ENCODE measurements at regions not wholly inside any gene's neighbourhood (a gene's known extent, or its start where the extent isn't known, plus 50 kb on each side); places are given as distances from the start of the nearest gene placed in this dataset.

- 93% methylated on average over 6 of the region's 6 CpGs for WGBS (ENCODE audit: insufficient coverage)
- ChIA-PET CTCF (no interaction called here), POLR2A (no interaction called here)
- no peaks in the 10 kb centered on the region for H3K9me3 ChIP-seq (ENCODE audit: control extremely low read depth in 1 of 5, control insufficient read depth in 4 of 5, insufficient read depth in 2 of 5, low read depth in 1 of 5, low read length in 4 of 5)
- no peaks in the 10 kb centered on the region for H3K27me3 ChIP-seq (replicated peaks in 2 of 5; ENCODE audit: control insufficient read depth in 4 of 5, insufficient read depth in 5 of 5, low read length in 4 of 5)
- no peaks in the 10 kb centered on the region for H3K4me1 ChIP-seq (ENCODE audit: control extremely low read depth in 1 of 4, control insufficient read depth in 4 of 4, insufficient read depth in 4 of 4, low read length in 3 of 4)
- no peak overlapping the region for H3K27ac ChIP-seq (ENCODE audit: insufficient read depth in 1 of 2, low read depth in 1 of 2, low read length in 2 of 2, poor library complexity in 1 of 2, severe bottlenecking in 2 of 2)
- no peak for DNase-seq
- H3K36me3 ChIP-seq (ENCODE audit: control insufficient read depth in 4 of 4, insufficient read depth in 4 of 4, low read length in 3 of 4) = no peaks in the 10 kb centered on the region
- H3K4me3 ChIP-seq (ENCODE audit: control insufficient read depth in 1 of 7, extremely low read depth in 1 of 7, insufficient read depth in 4 of 7, low read depth in 2 of 7, low read length in 6 of 7) = no peak overlapping the region
Measured at GRCh38 chr6:91691449-91691848, 1104.6 kb upstream of the MAP3K7 start.

- Histone ChIP-seq H3K27me3 (replicated peaks in 2 of 5; ENCODE audit: control insufficient read depth in 4 of 5, insufficient read depth in 5 of 5, low read length in 4 of 5) (no peaks in the 10 kb centered on the region), H3K36me3 (ENCODE audit: control insufficient read depth in 4 of 4, insufficient read depth in 4 of 4, low read length in 3 of 4) (no peaks in the 10 kb centered on the region), H3K9me3 (ENCODE audit: control extremely low read depth in 1 of 5, control insufficient read depth in 4 of 5, insufficient read depth in 2 of 5, low read depth in 1 of 5, low read length in 4 of 5) (no peaks in the 10 kb centered on the region), H3K4me3 (ENCODE audit: control insufficient read depth in 1 of 7, extremely low read depth in 1 of 7, insufficient read depth in 4 of 7, low read depth in 2 of 7, low read length in 6 of 7) (no peak overlapping the region), H3K4me1 (ENCODE audit: control extremely low read depth in 1 of 4, control insufficient read depth in 4 of 4, insufficient read depth in 4 of 4, low read length in 3 of 4) (no peaks in the 10 kb centered on the region), H3K27ac (ENCODE audit: insufficient read depth in 1 of 2, low read depth in 1 of 2, low read length in 2 of 2, poor library complexity in 1 of 2, severe bottlenecking in 2 of 2) (no peak overlapping the region)
- DNase-seq = no peak
- WGBS (ENCODE audit: insufficient coverage) = 67% methylated on average over 3 of the region's 4 CpGs
- ChIA-PET CTCF (no interaction called here), POLR2A (no interaction called here)
Measured at GRCh38 chr6:91683240-91683639, 1096.4 kb upstream of the MAP3K7 start.

- WGBS (ENCODE audit: insufficient coverage) = 94% methylated on average over 7 of the region's 7 CpGs
- no peaks in the 10 kb centered on the region for H3K4me1 ChIP-seq (ENCODE audit: control extremely low read depth in 1 of 4, control insufficient read depth in 4 of 4, insufficient read depth in 4 of 4, low read length in 3 of 4)
- no peaks in the 10 kb centered on the region for H3K27me3 ChIP-seq (replicated peaks in 2 of 5; ENCODE audit: control insufficient read depth in 4 of 5, insufficient read depth in 5 of 5, low read length in 4 of 5)
- no peaks in the 10 kb centered on the region for H3K36me3 ChIP-seq (ENCODE audit: control insufficient read depth in 4 of 4, insufficient read depth in 4 of 4, low read length in 3 of 4)
- no peaks in the 10 kb centered on the region for H3K9me3 ChIP-seq (ENCODE audit: control extremely low read depth in 1 of 5, control insufficient read depth in 4 of 5, insufficient read depth in 2 of 5, low read depth in 1 of 5, low read length in 4 of 5)
- ChIA-PET CTCF (no interaction called here), POLR2A (no interaction called here)
- H3K27ac ChIP-seq (ENCODE audit: insufficient read depth in 1 of 2, low read depth in 1 of 2, low read length in 2 of 2, poor library complexity in 1 of 2, severe bottlenecking in 2 of 2) = no peak overlapping the region
- H3K4me3 ChIP-seq (ENCODE audit: control insufficient read depth in 1 of 7, extremely low read depth in 1 of 7, insufficient read depth in 4 of 7, low read depth in 2 of 7, low read length in 6 of 7) = no peak overlapping the region
- no peak for DNase-seq
Measured at GRCh38 chr6:91681296-91681695, 1094.4 kb upstream of the MAP3K7 start.

- WGBS (ENCODE audit: insufficient coverage) = 72% methylated on average over 3 of the region's 5 CpGs
- DNase-seq = no peak
- Histone ChIP-seq H3K36me3 (ENCODE audit: control insufficient read depth in 4 of 4, insufficient read depth in 4 of 4, low read length in 3 of 4) (no peaks in the 10 kb centered on the region), H3K4me1 (ENCODE audit: control extremely low read depth in 1 of 4, control insufficient read depth in 4 of 4, insufficient read depth in 4 of 4, low read length in 3 of 4) (no peaks in the 10 kb centered on the region), H3K9me3 (ENCODE audit: control extremely low read depth in 1 of 5, control insufficient read depth in 4 of 5, insufficient read depth in 2 of 5, low read depth in 1 of 5, low read length in 4 of 5) (no peaks in the 10 kb centered on the region), H3K4me3 (ENCODE audit: control insufficient read depth in 1 of 7, extremely low read depth in 1 of 7, insufficient read depth in 4 of 7, low read depth in 2 of 7, low read length in 6 of 7) (no peak overlapping the region), H3K27ac (ENCODE audit: insufficient read depth in 1 of 2, low read depth in 1 of 2, low read length in 2 of 2, poor library complexity in 1 of 2, severe bottlenecking in 2 of 2) (no peak overlapping the region), H3K27me3 (replicated peaks in 2 of 5; ENCODE audit: control insufficient read depth in 4 of 5, insufficient read depth in 5 of 5, low read length in 4 of 5) (no peaks in the 10 kb centered on the region)
- ChIA-PET CTCF (no interaction called here), POLR2A (no interaction called here)
Measured at GRCh38 chr6:91678679-91679446, 1092.0 kb upstream of the MAP3K7 start.

- DNase-seq = no peak
- CTCF ChIA-PET = no interaction called here
- Histone ChIP-seq H3K27me3 (replicated peaks in 2 of 5; ENCODE audit: control insufficient read depth in 4 of 5, insufficient read depth in 5 of 5, low read length in 4 of 5) (no peaks in the 10 kb centered on the region), H3K4me1 (ENCODE audit: control extremely low read depth in 1 of 4, control insufficient read depth in 4 of 4, insufficient read depth in 4 of 4, low read length in 3 of 4) (no peaks in the 10 kb centered on the region), H3K4me3 (ENCODE audit: control insufficient read depth in 1 of 7, extremely low read depth in 1 of 7, insufficient read depth in 4 of 7, low read depth in 2 of 7, low read length in 6 of 7) (no peak overlapping the region), H3K27ac (ENCODE audit: insufficient read depth in 1 of 2, low read depth in 1 of 2, low read length in 2 of 2, poor library complexity in 1 of 2, severe bottlenecking in 2 of 2) (no peak overlapping the region), H3K9me3 (ENCODE audit: control extremely low read depth in 1 of 5, control insufficient read depth in 4 of 5, insufficient read depth in 2 of 5, low read depth in 1 of 5, low read length in 4 of 5) (no peaks in the 10 kb centered on the region), H3K36me3 (ENCODE audit: control insufficient read depth in 4 of 4, insufficient read depth in 4 of 4, low read length in 3 of 4) (no peaks in the 10 kb centered on the region)
- WGBS (ENCODE audit: insufficient coverage) = no CpG with 5 or more reads among the region's 1 CpG
- POLR2A ChIA-PET = no interaction called here
Measured at GRCh38 chr6:91672201-91672600, 1085.3 kb upstream of the MAP3K7 start.

- 100% methylated on average over 2 of the region's 3 CpGs for WGBS (ENCODE audit: insufficient coverage)
- no peaks in the 10 kb centered on the region for H3K9me3 ChIP-seq (ENCODE audit: control extremely low read depth in 1 of 5, control insufficient read depth in 4 of 5, insufficient read depth in 2 of 5, low read depth in 1 of 5, low read length in 4 of 5)
- H3K36me3 ChIP-seq (ENCODE audit: control insufficient read depth in 4 of 4, insufficient read depth in 4 of 4, low read length in 3 of 4) = no peaks in the 10 kb centered on the region
- H3K27me3 ChIP-seq (replicated peaks in 2 of 5; ENCODE audit: control insufficient read depth in 4 of 5, insufficient read depth in 5 of 5, low read length in 4 of 5) = no peaks in the 10 kb centered on the region
- no peak overlapping the region for H3K27ac ChIP-seq (ENCODE audit: insufficient read depth in 1 of 2, low read depth in 1 of 2, low read length in 2 of 2, poor library complexity in 1 of 2, severe bottlenecking in 2 of 2)
- no peak overlapping the region for H3K4me3 ChIP-seq (ENCODE audit: control insufficient read depth in 1 of 7, extremely low read depth in 1 of 7, insufficient read depth in 4 of 7, low read depth in 2 of 7, low read length in 6 of 7)
- ChIA-PET POLR2A (no interaction called here), CTCF (no interaction called here)
- H3K4me1 ChIP-seq (ENCODE audit: control extremely low read depth in 1 of 4, control insufficient read depth in 4 of 4, insufficient read depth in 4 of 4, low read length in 3 of 4) = no peaks in the 10 kb centered on the region
- no peak for DNase-seq
Measured at GRCh38 chr6:91669871-91670268, 1083.0 kb upstream of the MAP3K7 start.

GRCh38 chr6:91669154-91669870 lies 1082.4 kb upstream of the MAP3K7 start:
- H3K27me3 ChIP-seq (replicated peaks in 2 of 5; ENCODE audit: control insufficient read depth in 4 of 5, insufficient read depth in 5 of 5, low read length in 4 of 5) = no peaks in the 10 kb centered on the region
- POLR2A ChIA-PET = no interaction called here
- H3K9me3 ChIP-seq (ENCODE audit: control extremely low read depth in 1 of 5, control insufficient read depth in 4 of 5, insufficient read depth in 2 of 5, low read depth in 1 of 5, low read length in 4 of 5) = no peaks in the 10 kb centered on the region
- no peak overlapping the region for H3K27ac ChIP-seq (ENCODE audit: insufficient read depth in 1 of 2, low read depth in 1 of 2, low read length in 2 of 2, poor library complexity in 1 of 2, severe bottlenecking in 2 of 2)
- DNase-seq = no peak
- CTCF ChIA-PET = no interaction called here
- no peaks in the 10 kb centered on the region for H3K4me1 ChIP-seq (ENCODE audit: control extremely low read depth in 1 of 4, control insufficient read depth in 4 of 4, insufficient read depth in 4 of 4, low read length in 3 of 4)
- WGBS (ENCODE audit: insufficient coverage) = 100% methylated on average over 4 of the region's 9 CpGs
- no peak overlapping the region for H3K4me3 ChIP-seq (ENCODE audit: control insufficient read depth in 1 of 7, extremely low read depth in 1 of 7, insufficient read depth in 4 of 7, low read depth in 2 of 7, low read length in 6 of 7)
- H3K36me3 ChIP-seq (ENCODE audit: control insufficient read depth in 4 of 4, insufficient read depth in 4 of 4, low read length in 3 of 4) = no peaks in the 10 kb centered on the region

Data from common myeloid progenitor, CD34-positive (primary cell).